ENCODE measurements at regions not wholly inside any gene's neighbourhood (a gene's known extent, or its start where the extent isn't known, plus 50 kb on each side); places are given as distances from the start of the nearest gene placed in this dataset.
A peak's percentile ranks its signal among the peaks of the same experiment; 100 is the strongest.

DNA sequence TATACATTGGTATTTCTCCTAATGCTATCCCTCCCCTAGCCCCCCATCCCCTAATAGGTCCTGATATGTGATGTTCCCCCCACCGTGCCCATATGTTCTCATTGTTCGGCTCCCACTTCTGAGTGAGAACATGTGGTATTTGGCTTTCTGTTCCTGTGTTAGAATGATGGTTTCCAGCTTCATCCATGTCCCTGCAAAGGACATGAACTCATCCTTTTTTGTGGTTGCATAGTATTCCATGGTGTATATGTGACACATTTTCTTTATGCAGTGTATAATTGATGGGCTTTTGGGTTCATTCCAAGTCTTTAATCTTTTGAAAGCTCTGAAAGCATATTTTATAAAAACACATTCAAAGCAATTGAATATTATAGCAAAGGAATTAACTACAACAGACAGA lies 1169.4 kb upstream of the ZEB2 start:
- TF ChIP-seq, protein P1, sequence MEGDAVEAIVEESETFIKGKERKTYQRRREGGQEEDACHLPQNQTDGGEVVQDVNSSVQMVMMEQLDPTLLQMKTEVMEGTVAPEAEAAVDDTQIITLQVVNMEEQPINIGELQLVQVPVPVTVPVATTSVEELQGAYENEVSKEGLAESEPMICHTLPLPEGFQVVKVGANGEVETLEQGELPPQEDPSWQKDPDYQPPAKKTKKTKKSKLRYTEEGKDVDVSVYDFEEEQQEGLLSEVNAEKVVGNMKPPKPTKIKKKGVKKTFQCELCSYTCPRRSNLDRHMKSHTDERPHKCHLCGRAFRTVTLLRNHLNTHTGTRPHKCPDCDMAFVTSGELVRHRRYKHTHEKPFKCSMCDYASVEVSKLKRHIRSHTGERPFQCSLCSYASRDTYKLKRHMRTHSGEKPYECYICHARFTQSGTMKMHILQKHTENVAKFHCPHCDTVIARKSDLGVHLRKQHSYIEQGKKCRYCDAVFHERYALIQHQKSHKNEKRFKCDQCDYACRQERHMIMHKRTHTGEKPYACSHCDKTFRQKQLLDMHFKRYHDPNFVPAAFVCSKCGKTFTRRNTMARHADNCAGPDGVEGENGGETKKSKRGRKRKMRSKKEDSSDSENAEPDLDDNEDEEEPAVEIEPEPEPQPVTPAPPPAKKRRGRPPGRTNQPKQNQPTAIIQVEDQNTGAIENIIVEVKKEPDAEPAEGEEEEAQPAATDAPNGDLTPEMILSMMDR (IDR thresholded peaks at IDR 0.05; ENCODE audit: insufficient read depth, low read length), result no peak
- TF ChIP-seq SPI1 (IDR thresholded peaks at IDR 0.05; ENCODE audit: borderline replicate concordance, low read depth), result no peak
- TF ChIP-seq GABPA (IDR thresholded peaks at IDR 0.05; ENCODE audit: low read depth), result no peak
- TF ChIP-seq, protein P2, sequence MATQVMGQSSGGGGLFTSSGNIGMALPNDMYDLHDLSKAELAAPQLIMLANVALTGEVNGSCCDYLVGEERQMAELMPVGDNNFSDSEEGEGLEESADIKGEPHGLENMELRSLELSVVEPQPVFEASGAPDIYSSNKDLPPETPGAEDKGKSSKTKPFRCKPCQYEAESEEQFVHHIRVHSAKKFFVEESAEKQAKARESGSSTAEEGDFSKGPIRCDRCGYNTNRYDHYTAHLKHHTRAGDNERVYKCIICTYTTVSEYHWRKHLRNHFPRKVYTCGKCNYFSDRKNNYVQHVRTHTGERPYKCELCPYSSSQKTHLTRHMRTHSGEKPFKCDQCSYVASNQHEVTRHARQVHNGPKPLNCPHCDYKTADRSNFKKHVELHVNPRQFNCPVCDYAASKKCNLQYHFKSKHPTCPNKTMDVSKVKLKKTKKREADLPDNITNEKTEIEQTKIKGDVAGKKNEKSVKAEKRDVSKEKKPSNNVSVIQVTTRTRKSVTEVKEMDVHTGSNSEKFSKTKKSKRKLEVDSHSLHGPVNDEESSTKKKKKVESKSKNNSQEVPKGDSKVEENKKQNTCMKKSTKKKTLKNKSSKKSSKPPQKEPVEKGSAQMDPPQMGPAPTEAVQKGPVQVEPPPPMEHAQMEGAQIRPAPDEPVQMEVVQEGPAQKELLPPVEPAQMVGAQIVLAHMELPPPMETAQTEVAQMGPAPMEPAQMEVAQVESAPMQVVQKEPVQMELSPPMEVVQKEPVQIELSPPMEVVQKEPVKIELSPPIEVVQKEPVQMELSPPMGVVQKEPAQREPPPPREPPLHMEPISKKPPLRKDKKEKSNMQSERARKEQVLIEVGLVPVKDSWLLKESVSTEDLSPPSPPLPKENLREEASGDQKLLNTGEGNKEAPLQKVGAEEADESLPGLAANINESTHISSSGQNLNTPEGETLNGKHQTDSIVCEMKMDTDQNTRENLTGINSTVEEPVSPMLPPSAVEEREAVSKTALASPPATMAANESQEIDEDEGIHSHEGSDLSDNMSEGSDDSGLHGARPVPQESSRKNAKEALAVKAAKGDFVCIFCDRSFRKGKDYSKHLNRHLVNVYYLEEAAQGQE (IDR thresholded peaks at IDR 0.05; ENCODE audit: insufficient replicate concordance, low read depth), result no peak
- no peak for TF ChIP-seq POLR2AphosphoS5 (IDR thresholded peaks at IDR 0.05; ENCODE audit: low read depth)
- H3K4me3 ChIP-seq (replicated peaks; ENCODE audit: insufficient read depth, low read length), result no peak overlapping the region
- no peak for DNase-seq (ENCODE audit: low read depth in 1 of 2, low spot score in 1 of 2)
- H3K27ac ChIP-seq (replicated peaks), result no peak overlapping the region
- H3K27me3 ChIP-seq (ENCODE audit: insufficient read depth, poor library complexity, severe bottlenecking), result no peaks in the 10 kb centered on the region

- Histone ChIP-seq H3K4me3 (replicated peaks; ENCODE audit: insufficient read depth, low read length) (no peak overlapping the region), H3K27me3 (ENCODE audit: insufficient read depth, poor library complexity, severe bottlenecking) (no peaks in the 10 kb centered on the region), H3K27ac (replicated peaks) (no peak overlapping the region)
- no peak for DNase-seq (ENCODE audit: low read depth in 1 of 2, low spot score in 1 of 2)
- TF ChIP-seq SPI1 (IDR thresholded peaks at IDR 0.05; ENCODE audit: borderline replicate concordance, low read depth), result no peak
- TF ChIP-seq GABPA (IDR thresholded peaks at IDR 0.05; ENCODE audit: low read depth), result no peak
- TF ChIP-seq, protein P1 (IDR thresholded peaks at IDR 0.05; ENCODE audit: insufficient read depth, low read length), result no peak
- no peak for TF ChIP-seq POLR2AphosphoS5 (IDR thresholded peaks at IDR 0.05; ENCODE audit: low read depth)
Measured at GRCh38 chr2:145688156-145688555, 1168.2 kb upstream of the ZEB2 start.

DNA sequence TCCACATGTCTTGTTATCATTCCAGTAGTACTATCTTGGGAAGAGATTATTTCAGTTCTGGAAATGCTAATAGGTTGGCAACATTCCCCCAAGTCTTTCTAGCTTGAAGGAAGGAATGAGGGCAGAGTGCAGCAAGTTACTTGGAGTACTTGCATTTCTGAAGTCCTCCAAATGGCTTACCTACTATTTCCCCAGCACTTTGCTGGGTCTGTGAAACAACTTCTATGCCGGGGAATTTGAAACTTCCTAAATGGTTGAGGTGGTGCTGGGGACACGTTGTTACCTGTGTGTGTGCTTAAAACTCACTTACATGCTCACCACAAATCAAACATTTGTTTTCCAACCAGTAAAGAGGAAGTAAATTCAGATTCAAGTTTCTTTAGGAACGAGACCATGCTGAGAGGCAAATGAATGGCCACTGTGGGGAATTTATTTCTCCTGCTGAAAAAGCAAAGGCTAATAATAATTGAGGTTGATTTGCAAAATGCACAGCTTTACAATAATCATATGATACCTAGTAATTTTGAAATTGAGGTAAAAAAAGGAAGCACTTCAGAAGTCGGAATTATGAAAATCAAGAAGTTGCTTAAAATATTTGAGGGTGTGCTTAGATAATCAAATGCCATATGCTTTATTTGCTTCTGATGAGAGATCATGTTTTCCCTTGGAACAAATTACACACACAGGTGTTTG lies 1167.7 kb upstream of the ZEB2 start:
- Histone ChIP-seq H3K27me3 (ENCODE audit: insufficient read depth, poor library complexity, severe bottlenecking) (no peaks in the 10 kb centered on the region), H3K4me3 (replicated peaks; ENCODE audit: insufficient read depth, low read length) (no peak overlapping the region), H3K27ac (replicated peaks) (no peak overlapping the region)
- DNase-seq (ENCODE audit: low read depth in 1 of 2, low spot score in 1 of 2), result peak in 1 of 2 experiments; percentile 28
- TF ChIP-seq, protein P1 (IDR thresholded peaks at IDR 0.05; ENCODE audit: insufficient read depth, low read length), result no peak
- TF ChIP-seq, protein P2 (IDR thresholded peaks at IDR 0.05; ENCODE audit: insufficient replicate concordance, low read depth), result no peak

All from HL-60 (cell line).